Left hindlimb (tissue), 1 donor: ENCODE measurements at regions not wholly inside any gene's neighbourhood (a gene's known extent, or its start where the extent isn't known, plus 50 kb on each side); places are given as distances from the start of the nearest gene placed in this dataset.

ENCODE experiments used
- DNase-seq: peaks from one replicate; pipeline ENCODE4 v3.0.0-alpha.2; 2018

- no peak for DNase-seq
Observed at GRCh38 chr15:39041979-39042495, 477.4 kb upstream of the RASGRP1 start.

GRCh38 chr15:39051626-39052322 lies 487.2 kb upstream of the RASGRP1 start:
- DNase-seq = no peak

- DNase-seq = no peak
Observed at GRCh38 chr15:39052323-39052705, 487.7 kb upstream of the RASGRP1 start.

GRCh38 chr15:39053480-39053879 lies 488.9 kb upstream of the RASGRP1 start:
- no peak for DNase-seq

- no peak for DNase-seq
Observed at GRCh38 chr15:39054128-39054732, 489.6 kb upstream of the RASGRP1 start.

- DNase-seq = no peak
Observed at GRCh38 chr15:39056357-39056756, 491.7 kb upstream of the RASGRP1 start.

GRCh38 chr15:39058351-39059131 lies 493.9 kb upstream of the RASGRP1 start:
- no peak for DNase-seq

- no peak for DNase-seq
Observed at GRCh38 chr15:39059917-39060316, 495.3 kb upstream of the RASGRP1 start.

- no peak for DNase-seq
Observed at GRCh38 chr15:39061952-39062464, 497.4 kb upstream of the RASGRP1 start.

GRCh38 chr15:39066677-39067076 lies 502.1 kb upstream of the RASGRP1 start:
- DNase-seq = no peak

GRCh38 chr15:39074341-39074985 lies 506.4 kb upstream of the THBS1 start:
- no peak for DNase-seq

GRCh38 chr15:39075311-39075710 lies 505.6 kb upstream of the THBS1 start:
- DNase-seq = no peak

GRCh38 chr15:39075756-39076341 lies 505.0 kb upstream of the THBS1 start:
- no peak for DNase-seq

GRCh38 chr15:39078026-39078425 lies 502.9 kb upstream of the THBS1 start:
- DNase-seq = no peak

- peak; percentile 42 for DNase-seq
Observed at GRCh38 chr15:39079296-39079847, 501.5 kb upstream of the THBS1 start.

GRCh38 chr15:39083213-39083612 lies 497.7 kb upstream of the THBS1 start:
- no peak for DNase-seq

GRCh38 chr15:39084674-39085530 lies 496.0 kb upstream of the THBS1 start:
- peak; percentile 73 for DNase-seq

GRCh38 chr15:39086641-39087040 lies 494.2 kb upstream of the THBS1 start:
- no peak for DNase-seq

- DNase-seq = no peak
Observed at GRCh38 chr15:39088156-39088555, 492.7 kb upstream of the THBS1 start.

GRCh38 chr15:39092354-39092753 lies 488.5 kb upstream of the THBS1 start:
- no peak for DNase-seq

GRCh38 chr15:39092761-39093160 lies 488.1 kb upstream of the THBS1 start:
- no peak for DNase-seq
